Thymus (tissue), 11 donors: ENCODE measurements at regions not wholly inside any gene's neighbourhood (a gene's known extent, or its start where the extent isn't known, plus 50 kb on each side); places are given as distances from the start of the nearest gene placed in this dataset.

Source experiments
- DNase-seq, 9 donors: peaks; one replicate each; pipeline ENCODE4 v3.0.0-alpha.2; 2013; ENCODE audit warnings: low spot score in 9 of 9, low read depth in 6 of 9, missing footprints in 1 of 9
- H3K27ac ChIP-seq, 2 donors: one replicate each; pipeline ENCODE4 v1.5.1; 2013; ENCODE audit warnings: control low read depth in 1 of 2, low read depth in 1 of 2, low read length in 1 of 2, mild to moderate bottlenecking in 1 of 2, moderate library complexity in 1 of 2
- H3K27me3 ChIP-seq, 2 donors: one replicate each; pipeline ENCODE4 v1.5.1; 2013; ENCODE audit warnings: low read length in 1 of 2; ENCODE audit not compliant: control insufficient read depth in 2 of 2, insufficient read depth in 1 of 2
- H3K36me3 ChIP-seq, 2 donors: one replicate each; pipeline ENCODE4 v1.5.1; 2013; ENCODE audit warnings: low read length in 1 of 2, mild to moderate bottlenecking in 1 of 2, moderate library complexity in 1 of 2; ENCODE audit not compliant: control insufficient read depth in 2 of 2, insufficient read depth in 2 of 2
- H3K4me1 ChIP-seq, 2 donors: one replicate each; pipeline ENCODE4 v1.5.1; 2013; ENCODE audit warnings: low read length in 2 of 2; ENCODE audit not compliant: control insufficient read depth in 2 of 2, insufficient read depth in 2 of 2
- H3K4me3 ChIP-seq, 2 donors: one replicate each; pipeline ENCODE4 v1.5.1; 2013; ENCODE audit warnings: low read length in 2 of 2, control low read depth in 1 of 2, mild to moderate bottlenecking in 1 of 2
- H3K9me3 ChIP-seq, 2 donors: one replicate each; pipeline ENCODE4 v1.5.1; 2013; ENCODE audit warnings: low read length in 1 of 2, mild to moderate bottlenecking in 1 of 2; ENCODE audit not compliant: control insufficient read depth in 2 of 2, insufficient read depth in 1 of 2
- WGBS: extraction: QIAGEN DNeasy Blood & Tissue Kit; methylation state at CpG from one replicate; pipeline ENCODE4 v1.1.7; 2013; 5-methylcytosine and 5-hydroxymethylcytosine counted together
- donor health status: healthy.

DNA sequence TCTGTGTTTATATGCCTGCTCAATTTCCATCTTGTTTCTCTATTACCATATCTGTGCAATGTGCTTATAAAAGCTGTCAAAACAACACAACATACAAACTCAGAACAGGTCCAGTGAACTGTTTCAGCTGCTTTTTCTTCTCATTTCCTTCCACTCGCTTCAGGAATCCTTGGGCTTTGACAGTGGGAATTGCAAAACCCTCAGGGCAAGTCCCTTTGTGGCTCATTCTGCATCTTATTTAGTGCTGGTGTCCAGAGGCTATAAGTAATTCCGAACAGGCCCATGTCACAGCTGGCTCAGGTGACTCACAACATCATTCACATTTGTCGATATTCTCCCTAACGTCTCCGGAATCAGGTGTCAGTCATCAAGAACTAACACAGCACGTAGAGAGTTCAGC, 309.9 kb upstream of the ZNF521 start:
- H3K36me3 ChIP-seq, result no peaks in the 10 kb centered on the region
- DNase-seq, result no peak
- H3K27me3 ChIP-seq, result no peaks in the 10 kb centered on the region
- H3K4me3 ChIP-seq, result no peak overlapping the region
- no peaks in the 10 kb centered on the region for H3K4me1 ChIP-seq
- 90% methylated on average over 6 of the region's 6 CpGs for WGBS
- H3K9me3 ChIP-seq, result no peaks in the 10 kb centered on the region
- H3K27ac ChIP-seq, result no peak overlapping the region

DNA sequence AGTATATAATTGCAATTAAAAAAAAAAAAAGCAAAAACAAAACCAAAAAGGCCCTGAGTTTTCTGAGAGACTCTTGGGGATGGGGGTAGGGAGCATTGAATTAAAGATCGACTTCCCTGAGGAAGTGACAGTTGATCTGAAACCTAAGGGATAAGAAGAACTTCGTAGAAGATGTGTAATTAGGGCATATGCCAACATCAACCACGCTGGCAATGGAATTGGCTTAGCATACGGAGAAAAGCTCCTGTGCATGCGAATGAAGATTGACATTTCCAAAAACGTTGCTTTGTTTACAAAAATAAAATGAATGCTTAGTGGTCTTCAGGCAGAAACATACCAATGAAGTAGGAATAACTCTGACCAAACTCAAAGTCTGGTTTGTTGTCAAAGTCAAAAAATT, 307.6 kb upstream of the ZNF521 start:
- no peak for DNase-seq
- WGBS, result 90% methylated on average over 6 of the region's 6 CpGs
- no peak overlapping the region for H3K4me3 ChIP-seq

DNA sequence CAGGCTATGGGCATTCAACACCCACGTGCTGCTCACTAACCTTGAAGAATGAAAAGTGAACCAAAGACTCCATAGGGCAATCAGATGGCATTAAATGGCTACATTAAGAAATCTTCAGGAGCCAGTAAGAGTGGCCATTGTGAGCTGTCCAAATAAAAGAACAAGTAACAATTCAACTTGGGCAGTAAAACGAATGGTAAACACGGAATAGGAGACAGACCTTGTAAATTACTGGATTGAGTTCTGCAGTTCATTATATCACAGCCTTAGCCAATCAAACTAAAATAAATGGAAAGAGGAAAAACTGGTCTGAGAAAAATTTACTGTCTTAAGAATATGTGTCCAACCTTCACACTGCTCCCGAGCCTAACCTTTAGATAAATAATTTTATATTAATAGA, 306.5 kb upstream of the ZNF521 start:
- Histone ChIP-seq H3K27ac (no peak overlapping the region), H3K27me3 (no peaks in the 10 kb centered on the region), H3K4me1 (no peaks in the 10 kb centered on the region), H3K36me3 (no peaks in the 10 kb centered on the region), H3K4me3 (no peak overlapping the region), H3K9me3 (no peaks in the 10 kb centered on the region)
- no peak for DNase-seq
- WGBS, result 94% methylated on average over 4 of the region's 4 CpGs

More for the DNA sequence above, 307.6 kb upstream of the ZNF521 start:
- Histone ChIP-seq H3K27me3 (no peaks in the 10 kb centered on the region), H3K4me1 (no peaks in the 10 kb centered on the region), H3K36me3 (no peaks in the 10 kb centered on the region), H3K9me3 (no peaks in the 10 kb centered on the region), H3K27ac (no peak overlapping the region)

DNA sequence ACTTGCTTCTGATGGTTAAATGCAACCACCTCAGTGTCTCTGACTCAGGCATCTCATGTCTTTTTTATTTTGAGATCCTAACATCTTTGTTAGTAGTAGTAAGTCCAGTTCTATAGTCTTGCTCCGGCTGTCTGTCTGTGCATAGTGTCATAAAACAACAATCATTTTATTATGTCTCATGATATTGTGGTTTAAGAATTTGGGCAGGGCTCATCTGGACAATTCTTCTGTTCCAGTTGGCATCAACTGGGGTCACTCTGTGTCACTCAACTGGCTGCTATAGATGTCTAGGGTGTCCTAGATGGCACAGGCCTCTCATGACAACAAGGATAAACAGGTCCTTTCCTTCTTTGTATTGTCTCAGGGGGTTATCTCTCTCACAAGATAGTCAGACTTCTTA, 299.6 kb upstream of the ZNF521 start:
- WGBS, result 97% methylated on average over 1 of the region's 1 CpG
- no peaks in the 10 kb centered on the region for H3K27me3 ChIP-seq
- no peak for DNase-seq
- no peaks in the 10 kb centered on the region for H3K36me3 ChIP-seq
- H3K4me3 ChIP-seq, result no peak overlapping the region
- H3K4me1 ChIP-seq, result no peaks in the 10 kb centered on the region
- H3K9me3 ChIP-seq, result no peaks in the 10 kb centered on the region
- no peak overlapping the region for H3K27ac ChIP-seq

DNA sequence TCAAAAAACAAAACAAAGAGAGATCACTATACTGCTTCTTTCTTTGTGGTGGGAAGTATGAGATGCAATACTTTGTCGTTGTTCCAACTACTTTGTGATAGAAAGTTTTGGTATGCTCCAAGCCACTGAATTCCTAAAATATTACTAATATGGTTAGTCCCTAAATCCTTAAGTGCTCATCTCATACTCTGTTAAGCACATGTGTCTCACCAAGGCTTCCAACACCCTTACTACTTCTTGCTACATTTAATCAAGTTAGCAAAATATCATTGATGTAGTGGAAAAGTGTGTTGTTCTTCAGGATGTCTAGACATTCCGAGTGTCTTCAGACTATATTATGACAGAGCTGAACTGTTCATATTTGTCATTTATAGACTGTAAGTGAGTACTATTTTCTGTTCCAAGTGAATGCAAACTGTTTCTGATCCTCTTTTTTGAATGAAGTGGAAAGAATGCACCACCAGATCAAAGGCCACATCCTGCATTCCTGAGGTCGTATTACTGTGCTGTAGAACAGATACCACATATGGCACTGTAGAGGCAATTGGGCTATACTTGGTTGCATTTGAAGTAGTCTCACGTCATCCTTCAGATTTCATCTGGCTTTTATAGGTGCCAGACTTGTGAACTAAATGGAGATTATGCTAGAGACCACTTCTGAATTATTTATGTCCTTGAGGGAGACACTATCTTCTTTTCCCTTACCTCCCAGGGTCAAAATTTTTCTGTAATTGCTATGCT, 298.4 kb upstream of the ZNF521 start:
- WGBS, result 90% methylated on average over 4 of the region's 4 CpGs

DNA sequence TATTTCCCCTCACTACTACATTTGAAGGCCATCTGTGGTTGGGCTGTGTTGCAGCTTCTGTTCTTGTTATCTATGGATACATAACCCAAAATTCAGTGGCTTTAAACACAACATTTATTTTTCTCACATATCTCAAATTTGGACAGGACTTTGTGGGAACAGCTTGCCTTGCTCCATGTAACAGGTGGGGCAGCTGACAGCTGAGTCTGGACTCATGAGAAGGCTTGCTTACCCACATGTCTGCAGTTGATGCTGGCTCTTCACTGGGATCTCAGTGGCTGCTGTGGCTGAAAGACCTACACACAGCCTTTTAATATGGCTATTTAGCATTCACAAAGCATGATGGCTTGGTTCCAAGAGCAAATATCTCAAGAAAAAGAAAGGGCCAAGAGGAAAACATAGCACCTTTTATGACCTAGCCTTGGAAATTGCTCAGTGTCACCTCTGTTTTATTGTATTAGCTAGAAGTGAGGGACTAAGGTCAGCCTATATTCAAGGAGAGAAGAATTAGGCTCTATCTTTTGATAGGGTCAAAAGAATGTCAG, 296.8 kb upstream of the ZNF521 start:
- Histone ChIP-seq H3K36me3 (no peaks in the 10 kb centered on the region), H3K27me3 (no peaks in the 10 kb centered on the region), H3K27ac (no peak overlapping the region), H3K9me3 (no peaks in the 10 kb centered on the region), H3K4me1 (no peaks in the 10 kb centered on the region), H3K4me3 (no peak overlapping the region)
- no peak for DNase-seq

More for the DNA sequence above, 298.4 kb upstream of the ZNF521 start:
- no peak for DNase-seq
- H3K4me1 ChIP-seq, result no peaks in the 10 kb centered on the region
- no peak overlapping the region for H3K4me3 ChIP-seq
- no peak overlapping the region for H3K27ac ChIP-seq
- H3K36me3 ChIP-seq, result no peaks in the 10 kb centered on the region
- no peaks in the 10 kb centered on the region for H3K9me3 ChIP-seq
- H3K27me3 ChIP-seq, result no peaks in the 10 kb centered on the region

DNA sequence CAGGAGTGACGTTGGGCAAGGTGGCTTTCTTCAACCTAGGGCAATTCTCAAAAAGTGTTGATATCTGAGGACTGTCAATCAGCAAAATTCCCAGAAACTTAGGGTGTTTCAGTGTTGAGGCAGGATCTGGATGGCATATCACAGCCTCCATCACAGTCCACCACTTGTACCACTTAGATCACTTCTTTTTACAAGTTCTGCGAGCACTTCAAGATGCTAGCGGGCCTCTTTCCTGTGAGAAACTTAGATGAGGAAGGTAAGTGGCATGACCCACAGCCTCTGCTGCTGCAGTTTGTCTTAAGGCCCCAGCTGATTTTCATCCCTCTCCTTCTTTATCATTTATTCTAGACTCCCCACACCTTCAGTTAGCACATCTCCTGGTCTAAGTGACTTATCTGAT, 295.4 kb upstream of the ZNF521 start:
- Histone ChIP-seq H3K27me3 (no peaks in the 10 kb centered on the region), H3K36me3 (no peaks in the 10 kb centered on the region), H3K4me1 (no peaks in the 10 kb centered on the region), H3K4me3 (no peak overlapping the region), H3K9me3 (no peaks in the 10 kb centered on the region), H3K27ac (no peak overlapping the region)
- 91% methylated on average over 3 of the region's 3 CpGs for WGBS
- DNase-seq, result no peak

DNA sequence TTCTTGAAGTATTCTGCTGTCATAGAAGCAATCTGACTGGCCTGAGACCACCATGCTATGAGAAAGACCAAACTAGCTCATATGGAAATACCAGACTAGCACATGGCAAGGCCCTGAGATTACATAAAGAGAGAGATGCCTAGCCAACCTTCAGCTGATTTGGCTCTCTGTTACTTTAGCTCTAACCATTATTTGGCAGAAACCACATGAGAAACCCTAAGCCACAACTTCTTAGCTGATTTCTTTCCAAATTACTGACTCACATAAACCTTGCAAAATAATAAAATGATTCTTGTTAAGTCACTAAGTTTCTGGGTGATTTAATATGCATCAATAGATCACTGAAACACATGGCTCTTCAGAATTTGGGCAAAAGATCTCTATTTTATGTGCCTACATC, 295.0 kb upstream of the ZNF521 start:
- Histone ChIP-seq H3K4me1 (no peaks in the 10 kb centered on the region), H3K9me3 (no peaks in the 10 kb centered on the region), H3K27me3 (no peaks in the 10 kb centered on the region), H3K4me3 (no peak overlapping the region), H3K36me3 (no peaks in the 10 kb centered on the region), H3K27ac (no peak overlapping the region)
- DNase-seq, result no peak

DNA sequence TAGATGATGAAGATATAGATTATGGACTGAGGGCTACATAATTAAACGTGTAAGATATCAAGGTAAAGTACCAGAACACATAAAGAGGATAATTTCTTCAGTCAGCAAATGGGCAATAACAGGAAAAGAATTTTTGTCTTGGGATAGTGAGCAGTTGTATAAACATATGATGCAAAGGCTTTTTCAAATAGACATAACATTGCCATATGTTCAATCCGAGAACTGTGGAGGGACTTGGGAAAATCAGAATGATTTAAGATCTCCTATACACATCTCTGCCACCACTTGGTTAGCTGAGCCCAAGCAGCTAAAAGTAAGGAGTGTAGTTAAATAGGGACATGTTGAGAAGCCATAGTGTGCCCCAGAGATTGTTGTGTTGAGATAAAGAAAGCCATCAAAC, 287.6 kb upstream of the ZNF521 start:
- no peak for DNase-seq
- no peaks in the 10 kb centered on the region for H3K4me1 ChIP-seq
- no peak overlapping the region for H3K27ac ChIP-seq
- H3K36me3 ChIP-seq, result no peaks in the 10 kb centered on the region
- no peaks in the 10 kb centered on the region for H3K27me3 ChIP-seq
- WGBS, result 92% methylated on average over 2 of the region's 2 CpGs
- no peak overlapping the region for H3K4me3 ChIP-seq
- H3K9me3 ChIP-seq, result no peaks in the 10 kb centered on the region
